Trophoblast cell (in vitro differentiated cells and primary cell): ENCODE measurements at regions not wholly inside any gene's neighbourhood (a gene's known extent, or its start where the extent isn't known, plus 50 kb on each side); places are given as distances from the start of the nearest gene placed in this dataset.

ENCODE experiments used
- DNase-seq, 2 donors: peaks; one replicate each; pipeline ENCODE4 v3.0.0-alpha.2; 2016
- H2AFZ ChIP-seq: 2 replicates; pipeline ENCODE4 v1.6.1; 2013; ENCODE audit warnings: low read length, moderate library complexity, mild to moderate bottlenecking; ENCODE audit not compliant: insufficient read depth, poor library complexity
- H2AK5ac ChIP-seq: 2 replicates; pipeline ENCODE4 v1.6.1; 2013; ENCODE audit warnings: mild to moderate bottlenecking, low read length
- H2BK120ac ChIP-seq: 2 replicates; pipeline ENCODE4 v1.6.1; 2013; ENCODE audit warnings: low read length, mild to moderate bottlenecking, moderate library complexity; ENCODE audit not compliant: insufficient read depth, poor library complexity
- H2BK12ac ChIP-seq: 2 replicates; pipeline ENCODE4 v1.6.1; 2013; ENCODE audit warnings: mild to moderate bottlenecking, low read length, moderate library complexity
- H2BK5ac ChIP-seq: 2 replicates; pipeline ENCODE4 v1.6.1; 2013; ENCODE audit warnings: low read length, low read depth, moderate library complexity, mild to moderate bottlenecking; ENCODE audit not compliant: poor library complexity
- H3K14ac ChIP-seq: 2 replicates; pipeline ENCODE4 v1.6.1; 2013; ENCODE audit warnings: mild to moderate bottlenecking, low read length
- H3K18ac ChIP-seq: 2 replicates; pipeline ENCODE4 v1.6.1; 2013; ENCODE audit warnings: mild to moderate bottlenecking, low read length
- H3K23ac ChIP-seq: 2 replicates; pipeline ENCODE4 v1.6.1; 2013; ENCODE audit warnings: low read length
- H3K27ac ChIP-seq: 2 replicates; pipeline ENCODE4 v1.5.1; 2013; ENCODE audit warnings: low read depth, mild to moderate bottlenecking, inconsistent platforms, low read length, moderate library complexity
- H3K27me3 ChIP-seq: 2 replicates; pipeline ENCODE4 v1.6.1; 2013; ENCODE audit warnings: inconsistent platforms, mild to moderate bottlenecking, low read length, moderate library complexity; ENCODE audit not compliant: insufficient read depth
- H3K36me3 ChIP-seq, 2 experiments: 1 replicate in 1 of 2; 2 replicates in 1 of 2; pipeline ENCODE4 v1.6.1; 2013; ENCODE audit warnings: low read length in 2 of 2, mild to moderate bottlenecking in 2 of 2, moderate library complexity in 1 of 2; ENCODE audit not compliant: insufficient read depth in 2 of 2, control insufficient read depth in 1 of 2
- H3K4ac ChIP-seq: 2 replicates; pipeline ENCODE4 v1.6.1; 2013; ENCODE audit warnings: low read depth, mild to moderate bottlenecking, low read length, moderate library complexity
- H3K4me1 ChIP-seq, 2 experiments: 1 replicate in 1 of 2; 2 replicates in 1 of 2; pipeline ENCODE4 v1.6.1; 2013; ENCODE audit warnings: low read length in 2 of 2, mild to moderate bottlenecking in 2 of 2, moderate library complexity in 1 of 2; ENCODE audit not compliant: insufficient read depth in 2 of 2, control insufficient read depth in 1 of 2
- H3K4me2 ChIP-seq: 2 replicates; pipeline ENCODE4 v1.6.1; 2013; ENCODE audit warnings: inconsistent platforms, mild to moderate bottlenecking, low read length, moderate library complexity
- H3K4me3 ChIP-seq: 2 replicates; pipeline ENCODE4 v1.5.1; 2013; ENCODE audit warnings: mild to moderate bottlenecking, low read depth, low read length, inconsistent platforms
- H3K79me1 ChIP-seq: one replicate; pipeline ENCODE4 v1.6.1; 2013; ENCODE audit warnings: low read length
- H3K79me2 ChIP-seq: 2 replicates; pipeline ENCODE4 v1.6.1; 2013; ENCODE audit warnings: low read length, mild to moderate bottlenecking; ENCODE audit not compliant: control insufficient read depth, insufficient read depth, poor library complexity
- H3K9ac ChIP-seq: 2 replicates; pipeline ENCODE4 v1.6.1; 2013; ENCODE audit warnings: mild to moderate bottlenecking, low read length
- H3K9me3 ChIP-seq: 2 replicates; pipeline ENCODE4 v1.6.1; 2013; ENCODE audit warnings: low read depth, mild to moderate bottlenecking, control low read depth, inconsistent platforms, low read length; ENCODE audit not compliant: insufficient read depth
- H4K12ac ChIP-seq: 2 replicates; pipeline ENCODE4 v1.6.1; 2013; ENCODE audit warnings: low read depth, mild to moderate bottlenecking, low read length, moderate library complexity
- H4K8ac ChIP-seq: 2 replicates; pipeline ENCODE4 v1.6.1; 2013; ENCODE audit warnings: low read depth, mild to moderate bottlenecking, low read length, moderate library complexity
- H4K91ac ChIP-seq: one replicate; pipeline ENCODE4 v1.6.1; 2013; ENCODE audit warnings: low read depth, mild to moderate bottlenecking, low read length, moderate library complexity
- WGBS: extraction: QIAGEN DNeasy Blood & Tissue Kit; methylation state at CpG from one replicate; pipeline ENCODE4 v1.1.7; 2013; ENCODE audit warnings: missing lambda C conversion rate; ENCODE audit not compliant: insufficient read length, insufficient coverage; ENCODE audit errors: extremely low coverage; 5-methylcytosine and 5-hydroxymethylcytosine counted together

DNA sequence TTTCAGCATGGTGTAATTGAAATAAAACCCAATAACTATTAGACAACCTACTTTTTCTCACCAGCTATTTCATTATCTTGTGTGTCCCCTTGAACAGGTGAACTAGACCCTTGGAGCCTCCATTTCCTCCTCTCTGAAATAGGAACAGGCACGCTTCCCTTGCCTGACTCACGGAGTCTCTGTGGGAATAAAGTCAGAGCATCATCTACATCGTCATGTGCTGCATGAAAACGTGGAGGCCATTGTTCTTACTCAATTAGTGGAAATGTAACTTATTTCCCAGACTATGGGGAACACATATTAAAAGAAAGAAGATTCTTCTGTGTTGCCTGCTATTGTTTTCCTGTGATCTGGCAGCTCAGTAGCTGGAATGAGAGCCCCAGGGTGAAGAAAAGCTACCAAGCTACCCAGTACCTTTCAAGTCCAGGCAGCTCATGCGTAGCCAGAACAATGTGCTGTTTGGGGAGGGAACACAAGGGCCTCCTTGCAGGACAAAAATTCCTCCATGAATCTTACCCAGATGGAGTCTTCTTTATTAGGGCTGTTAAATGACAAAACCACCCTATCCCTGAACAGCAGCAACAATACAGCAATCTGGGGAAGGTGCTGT lies 59.8 kb downstream of the SOX11 start:
- no peak overlapping the region for H3K27ac ChIP-seq
- H3K36me3 ChIP-seq: no peaks in the 10 kb centered on the region
- no peak overlapping the region for H3K4me3 ChIP-seq
- no peaks in the 10 kb centered on the region for H3K27me3 ChIP-seq
- no peak overlapping the region for H4K8ac ChIP-seq
- no CpG with 5 or more reads among the region's 5 CpGs for WGBS
- no peak overlapping the region for H4K12ac ChIP-seq
- no peak overlapping the region for H2BK120ac ChIP-seq
- H3K18ac ChIP-seq: no peak overlapping the region
- no peaks in the 10 kb centered on the region for H3K79me1 ChIP-seq
- no peaks in the 10 kb centered on the region for H3K79me2 ChIP-seq
- H3K9me3 ChIP-seq: peaks cover 1% of the 10 kb centered on the region
- H2BK5ac ChIP-seq: no peak overlapping the region
- H4K91ac ChIP-seq: no peak overlapping the region
- H3K4me2 ChIP-seq: no peak overlapping the region
- no peak overlapping the region for H2BK12ac ChIP-seq
- H3K14ac ChIP-seq: no peak overlapping the region
- DNase-seq: no peak
- H3K4me1 ChIP-seq: peaks cover 5 to 10% of the 10 kb centered on the region in 2 experiments
- H2AK5ac ChIP-seq: no peak overlapping the region
- no peak overlapping the region for H3K23ac ChIP-seq
- H3K4ac ChIP-seq: no peak overlapping the region
- H2AFZ ChIP-seq: no peak overlapping the region
- H3K9ac ChIP-seq: no peak overlapping the region

DNA sequence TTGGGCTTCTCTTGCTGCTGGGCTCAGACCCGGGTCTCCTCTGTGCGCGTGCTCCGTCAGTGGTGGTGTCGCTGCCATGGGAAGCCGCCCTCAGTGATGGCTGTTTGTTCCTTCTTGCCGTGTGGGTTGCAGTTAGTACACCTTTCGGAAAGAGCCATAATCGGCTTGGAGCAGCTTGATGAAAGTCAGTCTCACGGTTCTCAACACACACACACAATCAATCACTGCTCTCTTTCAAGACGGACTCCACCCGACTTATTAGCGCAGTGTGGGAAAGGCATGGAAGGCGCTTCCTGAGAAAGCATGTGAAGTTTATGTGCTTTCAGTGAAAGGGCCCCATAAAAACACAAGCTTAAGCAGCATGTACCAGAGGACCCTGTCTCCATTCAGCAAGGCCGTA lies 64.1 kb downstream of the SOX11 start:
- H3K9ac ChIP-seq: no peak overlapping the region
- no peaks in the 10 kb centered on the region for H3K79me2 ChIP-seq
- no peak for DNase-seq
- H3K14ac ChIP-seq: no peak overlapping the region
- H4K91ac ChIP-seq: no peak overlapping the region
- H4K12ac ChIP-seq: no peak overlapping the region
- no peaks in the 10 kb centered on the region for H3K9me3 ChIP-seq
- no peak overlapping the region for H2BK120ac ChIP-seq
- no peak overlapping the region for H2AFZ ChIP-seq
- no peak overlapping the region for H4K8ac ChIP-seq
- WGBS: no CpG with 5 or more reads among the region's 15 CpGs
- H3K4ac ChIP-seq: no peak overlapping the region
- no peaks in the 10 kb centered on the region for H3K27me3 ChIP-seq
- no peaks in the 10 kb centered on the region for H3K36me3 ChIP-seq
- peaks cover 0 to 3% of the 10 kb centered on the region in 2 experiments for H3K4me1 ChIP-seq
- no peak overlapping the region for H3K4me3 ChIP-seq
- H3K27ac ChIP-seq: no peak overlapping the region
- H3K79me1 ChIP-seq: no peaks in the 10 kb centered on the region
- H3K23ac ChIP-seq: no peak overlapping the region
- no peak overlapping the region for H3K4me2 ChIP-seq
- H3K18ac ChIP-seq: no peak overlapping the region
- no peak overlapping the region for H2BK5ac ChIP-seq
- no peak overlapping the region for H2BK12ac ChIP-seq
- no peak overlapping the region for H2AK5ac ChIP-seq

DNA sequence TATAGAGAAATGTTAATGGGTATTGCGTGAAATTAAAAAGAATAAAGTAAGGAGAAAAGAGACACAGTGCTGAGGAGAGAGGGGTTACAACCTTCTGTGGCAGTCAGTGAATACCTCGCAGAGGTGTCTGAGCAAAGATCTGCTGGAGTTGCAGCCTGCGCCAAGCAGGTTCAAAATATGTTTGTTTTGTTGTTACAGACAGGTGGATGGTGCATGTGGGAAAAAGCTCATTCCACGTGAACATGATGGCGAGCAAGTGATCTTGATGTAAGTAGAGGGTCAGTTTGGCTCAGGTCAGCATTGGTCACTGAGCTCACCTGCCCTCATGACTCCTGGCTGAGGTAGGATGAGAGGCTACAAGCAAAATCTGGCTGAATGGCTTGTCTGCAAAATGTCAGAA lies 66.2 kb downstream of the SOX11 start:
- Histone ChIP-seq H3K4me3 (no peak overlapping the region), H3K27me3 (no peaks in the 10 kb centered on the region), H4K12ac (no peak overlapping the region), H3K9ac (no peak overlapping the region), H2BK12ac (no peak overlapping the region), H3K36me3 (no peaks in the 10 kb centered on the region), H2AFZ (no peak overlapping the region), H3K9me3 (no peaks in the 10 kb centered on the region), H3K18ac (no peak overlapping the region), H3K79me2 (no peaks in the 10 kb centered on the region), H4K91ac (no peak overlapping the region), H3K79me1 (no peaks in the 10 kb centered on the region), H2BK120ac (no peak overlapping the region), H2BK5ac (no peak overlapping the region), H3K4me1 (no peaks in the 10 kb centered on the region), H3K4me2 (no peak overlapping the region), H3K4ac (no peak overlapping the region), H3K27ac (no peak overlapping the region), H4K8ac (no peak overlapping the region), H3K23ac (no peak overlapping the region), H2AK5ac (no peak overlapping the region), H3K14ac (no peak overlapping the region)
- 100% methylated on average over 1 of the region's 5 CpGs for WGBS
- no peak for DNase-seq

DNA sequence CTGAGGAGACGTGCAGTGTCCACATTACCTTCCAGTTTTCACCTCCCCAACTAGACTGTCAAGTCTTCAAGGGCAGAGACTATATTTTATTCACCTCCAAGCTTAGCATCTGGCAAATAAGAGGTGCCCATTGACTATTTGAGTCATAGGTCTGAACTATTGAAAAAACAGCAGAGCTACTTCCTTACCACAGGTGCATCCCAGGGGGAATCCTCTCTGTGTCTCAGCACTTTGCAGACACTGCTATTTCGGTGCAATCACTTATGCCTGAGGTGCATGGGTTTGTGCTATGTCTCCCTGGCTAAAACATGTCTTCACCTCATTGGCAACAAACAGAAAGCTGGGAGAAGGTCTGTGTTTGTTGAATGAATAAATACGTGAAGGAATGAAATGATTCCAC lies 67.8 kb downstream of the SOX11 start:
- no peak overlapping the region for H3K4ac ChIP-seq
- no peaks in the 10 kb centered on the region for H3K4me1 ChIP-seq
- no CpG with 5 or more reads among the region's 3 CpGs for WGBS
- H3K18ac ChIP-seq: no peak overlapping the region
- no peak overlapping the region for H3K14ac ChIP-seq
- no peak overlapping the region for H4K8ac ChIP-seq
- H2BK12ac ChIP-seq: no peak overlapping the region
- no peak overlapping the region for H3K23ac ChIP-seq
- no peaks in the 10 kb centered on the region for H3K79me2 ChIP-seq
- H3K4me3 ChIP-seq: no peak overlapping the region
- DNase-seq: no peak
- no peaks in the 10 kb centered on the region for H3K27me3 ChIP-seq
- H3K27ac ChIP-seq: no peak overlapping the region
- no peak overlapping the region for H3K9ac ChIP-seq
- H3K9me3 ChIP-seq: no peaks in the 10 kb centered on the region
- no peak overlapping the region for H2AK5ac ChIP-seq
- H3K36me3 ChIP-seq: no peaks in the 10 kb centered on the region
- no peak overlapping the region for H2BK120ac ChIP-seq
- no peak overlapping the region for H2AFZ ChIP-seq
- H4K12ac ChIP-seq: no peak overlapping the region
- H4K91ac ChIP-seq: no peak overlapping the region
- no peak overlapping the region for H2BK5ac ChIP-seq
- H3K79me1 ChIP-seq: no peaks in the 10 kb centered on the region
- H3K4me2 ChIP-seq: no peak overlapping the region
